GM21825 (cell line): ENCODE measurements at regions not wholly inside any gene's neighbourhood (a gene's known extent, or its start where the extent isn't known, plus 50 kb on each side); places are given as distances from the start of the nearest gene placed in this dataset.
"Not testable (repeated sequence)": the region's sequence is repeated elsewhere in the genome, so short reads cannot be mapped to it uniquely, and the experiment has no call there.

ENCODE experiments used
- ATAC-seq: cut with Tn5 transposase; IDR thresholded peaks from one replicate; pipeline ENCODE4 v1.9.1; 2021; ENCODE audit warnings: mild to moderate bottlenecking, moderate library complexity; ENCODE audit not compliant: unreplicated experiment

DNA sequence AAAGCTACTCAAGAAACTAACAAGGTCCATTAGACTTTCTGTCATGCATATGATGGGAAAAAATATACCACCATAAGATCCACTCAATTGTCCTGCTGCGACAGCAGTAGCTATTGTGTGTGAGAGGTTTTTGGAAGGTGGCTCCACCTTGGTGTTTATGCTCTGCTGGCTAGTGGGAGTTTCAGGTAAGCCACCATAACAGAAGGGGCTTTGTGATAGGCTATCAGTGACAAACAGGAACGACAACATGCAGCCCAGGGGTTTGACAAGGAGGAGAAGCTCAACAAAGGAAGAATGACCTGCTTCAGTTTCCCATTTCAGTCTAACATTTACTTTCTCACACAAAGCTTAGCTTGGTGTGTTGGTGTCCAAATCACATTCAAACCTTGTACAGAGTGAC, 182.6 kb downstream of the ATOH1 start:
- ATAC-seq, result no peak

DNA sequence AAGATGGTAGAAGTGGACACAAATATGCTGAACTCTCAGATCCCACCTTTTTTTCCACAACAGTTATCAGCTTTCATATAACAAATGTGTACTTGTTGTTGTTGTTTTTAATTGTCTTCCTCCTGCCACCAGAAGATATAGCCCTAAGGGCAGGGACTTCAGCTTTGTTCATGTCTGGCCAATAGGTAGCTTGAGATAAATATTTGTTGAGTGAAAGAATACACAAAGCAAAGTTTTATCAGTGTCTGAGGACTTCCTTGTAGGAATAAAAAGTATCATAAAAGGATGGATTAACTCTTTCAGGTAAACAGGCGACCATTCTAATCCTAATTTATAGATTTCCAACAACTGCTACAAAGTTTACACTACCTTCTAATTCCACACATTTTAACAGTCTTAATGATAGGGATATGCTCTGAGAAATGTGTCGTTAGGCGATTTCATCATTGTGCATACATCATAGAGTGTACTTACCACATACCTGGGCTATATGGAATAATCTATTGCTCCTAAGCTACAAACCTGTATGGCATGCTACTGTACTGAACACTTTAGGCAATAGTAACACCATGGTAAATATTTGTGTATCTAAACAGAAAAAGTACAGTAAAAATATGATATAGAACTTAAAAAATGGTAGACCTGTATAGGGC, 186.1 kb downstream of the ATOH1 start:
- ATAC-seq, result no peak

DNA sequence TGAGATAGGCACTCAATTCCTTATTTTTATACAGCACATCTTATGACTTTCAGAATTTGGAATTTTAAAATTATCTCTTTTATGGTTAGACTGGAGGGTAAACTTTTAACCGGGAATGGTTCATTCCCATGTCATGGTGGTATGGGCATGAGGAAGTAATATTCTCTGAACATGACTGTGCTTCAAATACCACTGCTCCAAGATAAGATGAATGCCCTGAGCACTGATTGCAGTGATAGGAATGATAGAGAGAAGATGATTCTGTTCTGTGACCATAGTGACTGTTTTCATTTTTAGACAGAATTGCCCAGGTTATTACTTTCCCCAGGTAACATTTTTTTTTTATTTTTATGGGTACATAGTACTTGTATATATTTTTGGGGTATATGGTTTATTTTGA, 187.4 kb downstream of the ATOH1 start:
- ATAC-seq, result no peak

DNA sequence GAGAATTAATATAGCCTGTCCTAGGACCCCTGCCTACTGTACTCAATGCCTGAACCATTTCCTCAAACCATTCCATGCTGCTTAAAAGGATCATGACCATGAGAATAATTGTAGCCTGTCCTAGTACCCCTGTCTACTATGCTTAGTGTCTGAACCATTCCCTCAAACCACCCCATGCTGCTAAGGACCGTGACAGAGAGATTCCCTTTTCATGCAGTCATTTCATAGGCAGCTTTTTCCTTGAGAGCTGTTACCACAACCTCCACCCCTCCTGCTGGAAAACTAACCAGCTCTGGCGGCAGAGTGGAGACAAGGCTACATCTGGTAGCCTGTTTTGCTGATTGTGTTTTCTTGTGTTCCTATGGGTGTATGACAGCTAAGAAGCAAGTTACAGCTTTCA, 174.9 kb upstream of the SMARCAD1 start:
- ATAC-seq, result no peak

DNA sequence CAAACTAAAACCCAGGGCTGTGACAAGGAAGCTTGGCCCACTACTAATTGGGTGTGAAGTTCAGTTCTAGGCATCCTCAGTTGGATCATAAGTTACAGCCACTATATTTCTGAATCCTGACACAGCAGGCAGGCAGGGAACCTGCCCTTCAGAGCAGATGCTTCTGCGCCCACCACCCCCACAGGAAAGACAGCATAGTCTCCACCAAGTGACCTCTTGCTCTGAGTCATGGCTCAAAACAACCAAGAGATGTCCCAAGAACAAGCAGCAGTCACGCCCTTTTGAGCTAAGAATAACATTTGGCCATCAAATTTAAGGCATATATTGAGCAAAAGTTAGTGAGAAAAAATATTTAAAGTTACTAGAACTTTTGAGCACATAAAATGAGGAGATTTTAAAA, 170.7 kb upstream of the SMARCAD1 start:
- ATAC-seq, result no peak

DNA sequence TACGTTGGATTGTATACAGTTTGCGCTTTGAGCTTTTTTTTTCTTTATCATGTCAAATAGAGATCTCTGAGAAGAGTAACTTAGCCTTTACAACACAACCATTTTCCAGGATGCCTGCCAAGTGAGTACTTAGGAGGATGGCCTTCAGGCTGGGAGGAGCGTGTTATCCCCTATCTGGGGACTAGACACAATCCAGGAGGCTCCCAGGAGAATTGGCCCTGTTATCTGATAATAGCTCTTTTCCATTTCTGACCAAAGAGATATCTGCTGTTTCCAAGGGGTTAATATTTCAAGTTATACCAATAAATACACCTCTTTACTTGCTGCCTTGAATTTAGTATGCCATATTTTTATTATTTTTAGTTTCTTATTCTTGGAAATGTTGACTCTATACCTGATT, 169.5 kb upstream of the SMARCAD1 start:
- ATAC-seq, result no peak

DNA sequence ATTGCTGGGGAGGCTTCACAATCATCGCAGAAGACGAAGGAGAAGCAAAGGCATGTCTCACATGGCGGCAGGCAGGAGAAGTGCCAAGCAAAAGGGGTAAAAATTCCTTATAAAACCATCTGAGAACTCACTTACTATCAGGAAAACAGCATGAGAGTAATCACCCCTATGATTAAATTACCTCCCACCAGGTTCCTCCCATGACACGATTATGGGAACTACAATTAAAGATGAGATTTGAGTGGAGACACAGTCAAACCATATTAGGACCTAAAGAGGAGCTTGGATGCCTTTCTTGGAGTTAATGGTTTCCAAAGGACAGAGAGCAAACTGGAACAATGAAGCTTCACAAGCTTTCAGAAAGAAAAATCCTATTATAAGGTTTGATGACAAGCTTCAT, 168.4 kb upstream of the SMARCAD1 start:
- ATAC-seq, result no peak

DNA sequence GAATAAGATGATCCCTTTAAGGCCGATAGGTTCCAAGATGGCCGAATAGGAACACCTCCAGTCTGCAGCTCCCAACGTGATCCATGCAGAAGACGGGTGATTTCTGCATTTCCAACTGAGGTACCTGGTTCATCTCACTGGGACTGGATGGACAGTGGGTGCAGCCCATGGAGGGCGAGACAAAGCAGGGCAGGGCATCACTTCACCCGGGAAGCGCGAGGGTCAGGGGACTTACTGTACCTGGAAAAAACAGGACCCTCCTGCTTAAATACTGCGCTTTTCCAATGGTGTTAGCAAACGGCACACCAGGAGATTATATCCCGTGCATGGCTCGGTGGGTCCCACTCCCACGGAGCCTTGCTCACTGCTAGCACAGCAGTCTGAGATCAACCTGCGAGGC, 163.2 kb upstream of the SMARCAD1 start:
- ATAC-seq, result not testable (repeated sequence)

DNA sequence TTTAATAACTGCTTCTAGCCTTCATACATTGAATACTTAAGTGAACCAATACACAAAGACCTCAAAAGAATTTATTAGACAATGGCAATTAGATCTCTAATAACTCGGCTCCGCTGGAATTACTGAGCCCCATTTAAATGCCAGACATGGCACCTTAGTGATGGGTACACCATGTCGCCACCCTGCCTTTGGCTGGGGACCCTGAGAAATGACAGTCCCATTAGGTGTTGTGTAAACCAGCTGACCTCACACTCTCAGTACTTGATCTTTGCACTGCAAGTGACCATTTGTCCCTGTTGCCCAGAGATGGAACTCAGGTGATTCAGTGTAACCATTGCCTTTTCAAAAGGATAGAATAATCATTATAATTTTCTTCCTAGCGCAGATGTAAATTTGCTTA, 144.6 kb upstream of the SMARCAD1 start:
- ATAC-seq, result no peak

DNA sequence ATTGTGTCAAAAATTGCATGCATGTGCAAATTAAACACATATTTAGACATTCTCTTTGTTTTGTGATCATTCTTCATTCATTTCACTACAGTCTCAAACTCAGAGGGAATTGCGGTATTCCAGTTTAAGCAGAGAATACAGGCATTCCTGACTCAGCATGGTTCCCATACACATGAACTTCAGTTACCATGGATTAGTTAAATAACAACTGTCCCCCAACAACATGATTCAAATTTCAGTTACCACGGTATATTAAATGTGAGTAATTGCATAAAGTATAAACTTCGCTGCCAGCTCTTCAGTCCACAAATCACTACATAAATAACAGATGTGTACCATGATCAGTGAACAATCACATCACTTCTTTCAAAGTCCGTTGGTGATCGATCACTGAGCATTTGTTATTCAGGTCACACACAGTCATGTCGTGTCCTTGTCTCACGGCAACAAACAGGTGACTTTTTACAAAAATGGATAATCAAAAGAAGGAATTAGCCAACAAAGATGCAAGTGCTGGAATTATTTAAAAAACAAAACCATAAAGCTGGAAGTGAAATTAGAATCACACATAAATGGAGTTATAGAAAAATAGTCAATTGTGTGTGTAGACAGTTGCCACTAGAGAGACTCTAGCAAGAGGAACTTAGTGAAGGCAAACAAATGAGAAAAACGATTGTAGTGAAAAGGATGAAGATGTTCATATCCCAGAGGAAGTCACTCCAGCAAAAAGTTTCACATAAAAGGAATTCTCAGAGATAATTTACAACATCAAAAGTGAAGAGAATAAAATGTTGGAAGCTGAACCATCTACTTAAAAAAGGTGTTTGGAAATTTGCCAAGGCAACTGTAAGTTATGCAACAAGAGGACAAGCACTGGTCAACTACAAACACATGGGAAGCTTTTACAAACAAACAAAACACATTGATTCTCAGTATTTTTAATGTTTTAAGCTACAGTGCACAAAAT, 138.6 kb upstream of the SMARCAD1 start:
- no peak for ATAC-seq

DNA sequence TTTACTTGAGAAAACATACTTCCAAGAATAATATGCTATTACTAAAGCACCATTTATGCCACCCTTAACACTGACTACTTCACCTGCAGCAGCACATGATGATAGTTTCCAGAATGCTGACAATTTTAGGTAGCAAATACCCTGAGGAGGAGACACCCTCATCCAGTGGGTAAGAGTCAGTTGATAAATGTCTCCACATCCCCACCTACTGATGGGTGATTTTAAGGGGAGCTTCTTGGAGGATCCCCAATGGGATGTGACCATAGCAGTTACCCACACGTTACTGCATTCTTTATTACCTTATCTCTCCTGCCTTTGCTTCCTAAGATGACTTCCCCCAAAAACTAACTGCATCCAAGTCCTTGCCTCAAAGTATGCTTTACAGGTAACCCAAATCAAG, 131.2 kb upstream of the SMARCAD1 start:
- ATAC-seq, result no peak

DNA sequence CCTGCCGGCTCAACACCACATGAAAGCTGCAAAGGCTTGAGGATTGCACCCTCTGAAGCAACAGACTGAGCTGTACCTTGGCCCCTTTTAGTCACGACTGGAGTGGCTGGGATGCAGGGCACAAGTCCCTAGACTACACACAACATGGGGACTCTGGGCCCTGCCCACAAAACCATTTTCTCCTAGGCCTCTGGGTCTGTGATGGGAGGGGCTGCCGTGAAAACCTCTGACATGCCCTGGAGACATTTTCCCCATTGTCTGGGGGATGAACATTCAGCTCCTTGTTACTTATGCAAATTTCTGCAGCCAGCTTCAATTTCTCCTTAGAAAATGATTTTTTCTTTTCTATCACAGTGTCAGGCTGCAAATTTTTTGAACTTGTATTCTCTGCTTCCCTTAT, 123.5 kb upstream of the SMARCAD1 start:
- ATAC-seq, result no peak

DNA sequence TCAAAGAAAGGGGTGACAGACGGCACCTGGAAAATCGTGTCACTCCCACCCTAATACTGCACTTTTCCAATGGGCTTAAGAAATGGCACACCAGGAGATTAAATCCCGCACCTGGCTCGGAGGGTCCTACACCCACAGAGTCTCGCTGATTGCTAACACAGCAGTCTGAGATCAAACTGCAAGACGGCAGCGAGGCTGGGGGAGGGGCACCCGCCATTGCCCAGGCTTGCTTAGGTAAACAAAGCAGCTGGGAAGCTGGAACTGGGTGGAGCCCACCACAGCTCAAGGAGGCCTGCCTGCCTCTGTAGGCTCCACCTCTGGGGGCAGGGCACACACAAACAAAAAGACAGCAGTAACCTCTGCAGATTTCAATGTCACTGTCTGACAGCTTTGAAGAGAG, 108.5 kb upstream of the SMARCAD1 start:
- ATAC-seq, result not testable (repeated sequence)

DNA sequence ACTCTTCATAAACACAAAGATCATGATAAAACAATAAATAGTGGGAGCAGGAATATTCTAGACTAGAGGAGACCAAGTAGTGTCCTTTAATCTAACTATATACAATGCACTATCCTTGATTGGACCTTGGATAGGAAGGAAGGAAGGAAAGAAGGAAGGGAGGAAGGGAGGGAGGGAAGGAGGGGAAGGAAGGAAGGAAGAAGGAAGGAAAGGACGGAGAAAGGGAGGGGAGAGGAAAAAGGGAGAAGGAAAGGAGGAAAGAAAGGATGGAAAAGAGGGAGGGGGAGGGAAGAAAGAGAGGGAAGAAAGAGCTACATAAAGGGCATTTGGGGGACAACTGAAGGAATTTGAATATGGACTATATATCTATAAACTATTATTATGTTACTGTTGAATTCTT, 95.0 kb upstream of the SMARCAD1 start:
- no peak for ATAC-seq

DNA sequence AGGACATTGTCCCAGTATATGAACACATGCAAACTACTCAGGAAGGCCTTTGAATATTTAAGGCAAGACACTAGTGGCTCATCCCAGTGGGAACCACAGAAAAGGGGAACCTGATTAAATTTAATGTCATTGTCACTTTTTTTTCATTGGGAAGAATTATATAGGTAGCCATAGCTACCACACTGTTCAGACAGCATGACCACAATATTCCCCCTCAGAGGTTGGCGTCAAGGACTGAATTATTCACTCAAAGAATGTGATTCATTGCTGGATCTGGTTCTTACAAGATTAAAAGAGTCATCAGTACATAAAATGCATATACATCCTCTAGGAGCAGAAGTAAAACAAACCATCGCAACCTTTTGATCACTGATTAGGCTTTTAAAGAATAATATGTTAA, 92.0 kb upstream of the SMARCAD1 start:
- ATAC-seq, result no peak

DNA sequence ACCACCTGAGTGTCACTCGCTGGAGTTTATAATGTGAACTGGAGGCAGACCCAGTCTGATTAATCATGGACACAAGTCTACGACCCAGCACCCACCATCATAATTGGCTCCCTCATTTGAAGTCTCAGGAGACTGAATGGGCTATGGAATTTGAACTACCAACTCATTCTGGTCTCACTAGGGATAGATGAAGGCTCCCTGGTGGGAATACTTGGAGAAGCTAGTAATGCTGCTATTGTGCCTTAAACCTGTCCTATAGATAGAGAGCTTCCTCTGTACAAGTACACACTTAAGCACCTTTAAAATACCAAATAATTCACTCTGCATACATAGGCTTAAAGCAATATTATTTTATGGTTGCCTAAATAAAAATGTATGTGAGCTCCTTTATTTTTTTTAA, 90.8 kb upstream of the SMARCAD1 start:
- ATAC-seq, result no peak

DNA sequence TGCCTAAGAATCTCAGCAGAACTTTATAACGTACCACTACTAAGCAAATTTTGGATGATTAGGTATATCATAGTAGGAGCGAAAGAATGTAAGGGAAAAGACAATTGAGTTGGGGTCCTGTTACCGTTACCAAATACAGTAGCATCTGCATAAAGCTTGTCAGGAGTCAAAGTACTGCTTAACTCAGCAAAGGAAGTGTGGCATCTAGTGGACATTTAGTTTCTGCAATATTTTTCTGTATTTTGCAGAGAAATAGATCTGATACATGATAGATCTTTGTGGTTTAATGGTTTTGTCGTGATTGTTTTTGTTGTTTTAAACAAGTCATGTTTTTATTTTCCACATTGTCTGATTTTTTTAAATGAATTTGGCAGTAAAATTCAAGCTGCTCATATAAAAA, 81.0 kb upstream of the SMARCAD1 start:
- ATAC-seq, result no peak

DNA sequence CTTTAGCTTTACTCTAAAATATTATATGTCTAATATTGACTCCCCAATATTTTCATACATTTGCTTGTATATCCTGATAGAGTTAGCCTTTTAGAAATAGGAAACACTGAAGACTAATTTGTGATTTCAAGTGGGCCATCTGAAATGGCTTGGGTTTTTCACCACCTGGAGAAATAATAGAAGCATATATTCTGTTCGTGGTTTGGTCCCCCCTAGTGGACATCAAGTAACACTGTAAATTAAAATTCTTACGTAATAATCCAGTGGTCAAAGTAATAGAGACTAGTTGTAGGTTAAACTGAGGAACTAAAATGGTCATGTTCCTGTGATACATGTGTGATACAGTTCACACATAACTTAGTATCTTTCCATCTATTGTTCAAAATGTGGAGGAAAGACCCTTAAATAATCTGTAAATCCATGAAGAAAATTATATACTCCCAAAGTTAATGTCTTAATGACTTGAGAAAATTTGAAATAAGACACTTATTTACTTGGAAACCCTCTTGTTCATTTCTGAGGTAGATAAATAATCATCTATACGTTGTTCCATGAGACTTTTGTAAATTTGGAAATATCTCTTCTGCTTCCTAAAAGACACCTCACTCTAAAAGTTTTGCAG, 79.8 kb upstream of the SMARCAD1 start:
- ATAC-seq, result peak; percentile 78

DNA sequence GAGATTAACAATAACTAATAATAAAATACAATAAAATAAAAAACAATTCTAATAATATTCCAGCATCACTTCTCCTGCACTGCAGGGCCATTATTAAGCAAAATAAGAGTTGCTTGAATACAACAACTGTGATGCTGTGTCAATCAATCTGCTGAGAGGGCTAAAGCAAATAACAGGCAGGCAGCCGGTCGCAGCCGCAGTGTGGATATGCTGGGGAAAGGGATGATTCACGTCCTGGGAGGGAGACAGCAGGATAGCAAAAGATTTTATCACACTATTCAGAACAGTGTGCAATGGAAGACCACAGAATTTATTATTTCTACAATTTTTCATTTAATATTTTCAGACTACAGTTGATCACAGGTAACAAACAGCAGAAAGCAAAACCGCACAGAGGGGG, 76.5 kb upstream of the SMARCAD1 start:
- ATAC-seq, result no peak

DNA sequence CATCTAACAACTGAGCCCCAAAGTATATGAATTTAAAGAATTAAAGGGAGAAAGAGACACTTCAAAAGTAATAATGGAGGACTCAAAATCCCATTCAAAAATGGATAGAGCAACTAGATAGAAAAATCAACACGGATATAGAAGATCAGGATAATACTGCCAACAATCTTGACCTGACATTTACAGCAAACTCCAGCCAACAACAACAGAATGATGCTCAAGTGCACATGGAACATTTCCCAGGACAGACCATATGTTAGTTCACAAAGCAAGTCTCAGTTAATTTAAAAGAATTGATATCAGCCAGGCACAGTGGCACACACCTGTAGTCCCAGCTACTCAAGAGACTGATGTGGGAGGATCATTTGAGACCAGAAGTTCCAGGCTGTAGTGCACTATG, 72.0 kb upstream of the SMARCAD1 start:
- no peak for ATAC-seq

DNA sequence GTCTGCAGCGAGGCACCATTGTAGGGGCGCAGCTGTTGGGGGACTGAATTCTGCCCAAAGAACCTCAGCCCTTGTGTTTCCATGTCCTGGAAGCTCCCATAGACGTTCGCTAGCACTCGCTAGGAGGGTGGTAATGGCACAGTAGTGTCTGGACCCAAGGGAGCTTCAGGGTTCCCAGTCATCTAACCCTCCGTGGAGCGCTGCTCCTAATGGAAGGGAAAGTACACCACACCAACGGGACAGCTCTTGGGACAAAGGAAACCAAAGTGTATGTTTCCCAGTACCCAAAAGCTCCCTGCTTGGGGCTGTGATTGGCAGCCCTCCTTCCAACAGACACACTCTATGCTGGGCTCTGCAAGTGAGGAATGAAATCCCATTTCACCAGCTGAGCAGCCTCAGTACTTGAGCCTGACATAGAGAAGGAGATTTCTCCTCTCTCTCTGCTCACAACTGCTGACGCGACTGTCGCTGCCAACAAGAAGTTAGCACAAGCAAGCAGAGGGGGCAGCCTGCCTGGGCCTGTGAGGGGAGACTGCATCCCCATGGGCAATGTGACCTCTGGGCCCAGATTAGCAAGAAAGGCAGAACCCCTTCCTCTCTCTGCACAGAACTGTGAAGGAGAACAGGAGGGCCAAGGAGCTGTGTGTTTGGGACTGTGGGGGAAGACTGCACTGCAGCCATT, 67.6 kb upstream of the SMARCAD1 start:
- no peak for ATAC-seq
